Tibial nerve (tissue), 4 donors: ENCODE measurements at regions not wholly inside any gene's neighbourhood (a gene's known extent, or its start where the extent isn't known, plus 50 kb on each side); places are given as distances from the start of the nearest gene placed in this dataset.

Experiments used
- DNase-seq, 2 donors: peaks; one replicate each; pipeline ENCODE4 v3.0.0-alpha.2; 2019; ENCODE audit warnings: low spot score in 2 of 2
- H3K27ac ChIP-seq, 4 donors: fragments of 200-600 bp; sonication (generic) in 3 of 4; one replicate each; pipeline ENCODE4 v1.5.1; 2017 to 2019; ENCODE audit warnings: mild to moderate bottlenecking in 1 of 4
- H3K27me3 ChIP-seq, 2 donors: fragments of 200-600 bp; sonication (generic) in 1 of 2; one replicate each; pipeline versions ENCODE4 v1.5.1 to v1.6.0; 2017 to 2019
- H3K36me3 ChIP-seq, 3 donors: fragments of 200-600 bp; sonication (generic); one replicate each; pipeline ENCODE4 v1.5.1; 2018 to 2019
- H3K4me1 ChIP-seq, 4 donors: fragments of 200-600 bp; sonication (generic) in 3 of 4; one replicate each; pipeline ENCODE4 v1.5.1; 2017 to 2019
- H3K4me3 ChIP-seq, 4 donors: fragments of 200-600 bp; sonication (generic) in 3 of 4; one replicate each; pipeline ENCODE4 v1.5.1; 2017 to 2019; ENCODE audit warnings: mild to moderate bottlenecking in 1 of 4, moderate library complexity in 1 of 4
- H3K9me3 ChIP-seq, 4 donors: fragments of 200-600 bp; sonication (generic) in 3 of 4; one replicate each; pipeline ENCODE4 v1.5.1; 2017 to 2019
- EP300 ChIP-seq, 2 donors: sonication (generic); formaldehyde crosslinking; IDR thresholded peaks; one replicate each; pipeline ENCODE4 v1.6.1; 2017; ENCODE audit warnings: antibody characterized with exemption in 2 of 2, mild to moderate bottlenecking in 1 of 2
- POLR2A ChIP-seq, 2 donors: fragments of 450-650 bp; IDR thresholded peaks; one replicate each; pipeline ENCODE4 v1.6.1; 2017; ENCODE audit warnings: antibody characterized with exemption in 2 of 2, mild to moderate bottlenecking in 2 of 2, moderate library complexity in 2 of 2
- WGBS, 2 donors: methylation state at CpG; one replicate each; pipeline ENCODE4 v1.1.5; 2018; 5-methylcytosine and 5-hydroxymethylcytosine counted together
- TF ChIP-seq, protein P1 (sequence below), 5 experiments: fragments of 200-600 bp in 3 of 5; fragments of 450-650 bp in 2 of 5; sonication (generic) in 3 of 5; IDR thresholded peaks; one replicate each; pipeline ENCODE4 v1.5.1; 2016 to 2019; ENCODE audit warnings: antibody characterized with exemption in 5 of 5, mild to moderate bottlenecking in 3 of 5, moderate library complexity in 2 of 5

DNA sequence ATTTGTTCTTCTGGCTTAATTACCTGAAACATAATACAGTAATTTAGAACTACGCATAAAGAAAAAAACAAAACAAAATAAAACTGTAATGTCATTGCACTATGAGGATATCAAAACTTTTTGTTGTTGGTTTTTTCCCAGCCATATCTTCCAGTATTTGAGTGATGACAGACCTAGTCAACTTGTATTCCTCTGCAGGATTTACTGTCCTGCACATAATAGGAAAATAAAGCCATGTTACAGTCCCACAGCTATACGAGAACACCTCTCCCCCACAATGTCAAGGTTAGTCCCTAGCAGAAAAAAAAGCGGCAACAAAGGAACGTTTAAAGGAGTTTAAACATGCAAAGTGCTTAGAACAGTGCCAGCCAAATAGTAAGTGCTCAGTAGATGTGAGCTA lies 55.3 kb upstream of the PRDX6 start:
- TF ChIP-seq, protein P1, sequence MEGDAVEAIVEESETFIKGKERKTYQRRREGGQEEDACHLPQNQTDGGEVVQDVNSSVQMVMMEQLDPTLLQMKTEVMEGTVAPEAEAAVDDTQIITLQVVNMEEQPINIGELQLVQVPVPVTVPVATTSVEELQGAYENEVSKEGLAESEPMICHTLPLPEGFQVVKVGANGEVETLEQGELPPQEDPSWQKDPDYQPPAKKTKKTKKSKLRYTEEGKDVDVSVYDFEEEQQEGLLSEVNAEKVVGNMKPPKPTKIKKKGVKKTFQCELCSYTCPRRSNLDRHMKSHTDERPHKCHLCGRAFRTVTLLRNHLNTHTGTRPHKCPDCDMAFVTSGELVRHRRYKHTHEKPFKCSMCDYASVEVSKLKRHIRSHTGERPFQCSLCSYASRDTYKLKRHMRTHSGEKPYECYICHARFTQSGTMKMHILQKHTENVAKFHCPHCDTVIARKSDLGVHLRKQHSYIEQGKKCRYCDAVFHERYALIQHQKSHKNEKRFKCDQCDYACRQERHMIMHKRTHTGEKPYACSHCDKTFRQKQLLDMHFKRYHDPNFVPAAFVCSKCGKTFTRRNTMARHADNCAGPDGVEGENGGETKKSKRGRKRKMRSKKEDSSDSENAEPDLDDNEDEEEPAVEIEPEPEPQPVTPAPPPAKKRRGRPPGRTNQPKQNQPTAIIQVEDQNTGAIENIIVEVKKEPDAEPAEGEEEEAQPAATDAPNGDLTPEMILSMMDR (IDR thresholded peaks at IDR 0.05): no peak
- TF ChIP-seq EP300 (IDR thresholded peaks at IDR 0.05) (no peak), POLR2A (IDR thresholded peaks at IDR 0.05) (no peak)
- DNase-seq: no peak
- Histone ChIP-seq H3K27ac (no peak overlapping the region), H3K9me3 (no peaks in the 10 kb centered on the region), H3K36me3 (peaks cover 0 to 5% (median 4%) of the 10 kb centered on the region in 3 donors), H3K4me3 (no peak overlapping the region), H3K4me1 (peaks cover 0 to 10% (median 0%) of the 10 kb centered on the region in 4 donors), H3K27me3 (no peaks in the 10 kb centered on the region)
- WGBS, 2 donors: 83 to 88% methylated on average over 4 of the region's 4 CpGs

DNA sequence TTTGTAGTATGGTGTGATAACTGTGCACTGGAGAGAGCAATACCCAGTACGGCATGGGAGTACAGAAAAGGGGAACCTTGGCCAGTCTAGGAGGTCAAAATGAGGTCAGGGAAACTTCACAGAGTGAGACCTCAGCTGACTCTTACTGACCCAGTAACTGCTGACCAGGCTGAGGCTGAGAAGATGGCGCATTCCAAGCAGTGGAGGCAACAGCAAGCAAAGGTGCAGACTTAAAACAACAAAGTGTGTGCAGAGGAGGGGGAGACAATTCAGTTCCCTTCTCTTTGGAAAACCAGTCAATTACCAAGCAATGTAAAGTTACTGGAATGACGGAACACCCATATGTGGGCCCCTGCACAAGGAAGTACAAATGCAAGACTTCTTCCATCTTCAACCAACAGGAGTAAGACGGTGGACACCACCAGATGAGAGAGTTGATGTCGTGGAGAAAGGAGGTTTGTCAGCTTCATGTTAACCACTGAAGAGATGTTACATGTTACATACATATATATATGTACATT lies 54.6 kb upstream of the PRDX6 start:
- WGBS, 2 donors: 63 to 64% methylated on average over 5 of the region's 5 CpGs
- Histone ChIP-seq H3K9me3 (no peaks in the 10 kb centered on the region), H3K4me1 (peaks cover 0 to 10% (median 0%) of the 10 kb centered on the region in 4 donors), H3K36me3 (peaks cover 0 to 5% (median 4%) of the 10 kb centered on the region in 3 donors), H3K4me3 (no peak overlapping the region), H3K27ac (no peak overlapping the region), H3K27me3 (no peaks in the 10 kb centered on the region)
- DNase-seq: peak in 1 of 2 donors; percentile 18
- TF ChIP-seq EP300 (IDR thresholded peaks at IDR 0.05): no peak
- TF ChIP-seq, protein P1 (IDR thresholded peaks at IDR 0.05): no peak
- TF ChIP-seq POLR2A (IDR thresholded peaks at IDR 0.05): no peak

DNA sequence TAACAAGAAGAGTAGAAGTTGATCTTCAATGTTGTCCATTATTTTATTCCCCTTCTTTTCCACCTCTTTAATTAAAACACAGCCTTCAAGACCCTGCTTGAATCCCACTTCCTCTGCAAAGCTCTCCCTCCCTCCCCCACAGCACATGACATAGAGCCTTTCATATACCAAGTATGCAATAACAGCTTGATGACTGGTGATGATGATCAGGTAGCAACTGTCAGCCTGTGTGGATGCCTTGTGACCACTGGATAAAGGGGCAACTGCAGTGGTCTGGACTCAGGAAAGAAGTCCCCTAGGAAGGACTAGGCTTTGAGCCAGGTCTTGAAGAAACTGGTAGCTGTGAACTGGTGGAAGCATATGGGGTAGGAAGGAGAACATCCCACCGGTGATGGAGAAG lies 53.8 kb upstream of the PRDX6 start:
- Histone ChIP-seq H3K4me3 (no peak overlapping the region), H3K36me3 (peaks cover 0 to under 1% (median 0%) of the 10 kb centered on the region in 3 donors), H3K9me3 (no peaks in the 10 kb centered on the region), H3K4me1 (peaks cover 0 to 10% (median 0%) of the 10 kb centered on the region in 4 donors), H3K27ac (no peak overlapping the region), H3K27me3 (no peaks in the 10 kb centered on the region)
- TF ChIP-seq, protein P1 (IDR thresholded peaks at IDR 0.05): no peak
- TF ChIP-seq POLR2A (IDR thresholded peaks at IDR 0.05): no peak
- no peak for TF ChIP-seq EP300 (IDR thresholded peaks at IDR 0.05)
- DNase-seq: no peak
- WGBS, 2 donors: 81 to 82% methylated on average over 1 of the region's 1 CpG

DNA sequence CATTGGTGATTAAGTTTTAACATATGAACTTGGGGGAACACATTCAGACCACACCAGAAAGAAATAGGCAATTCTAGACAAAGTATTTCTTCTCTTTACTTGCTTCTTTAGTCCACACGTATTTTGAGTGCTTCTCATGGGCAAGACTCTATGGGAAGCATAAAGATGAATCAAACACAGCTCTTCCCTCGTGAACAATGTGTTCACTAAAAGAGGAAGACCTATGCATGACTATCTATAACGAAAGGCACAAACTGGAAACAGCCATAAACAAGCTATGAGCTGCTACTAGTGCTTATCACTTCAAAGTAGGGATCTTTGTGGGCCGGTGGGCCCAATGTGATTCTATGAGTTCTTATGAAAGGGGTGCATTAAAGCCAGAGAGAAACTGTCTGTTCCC lies 53.0 kb upstream of the PRDX6 start:
- TF ChIP-seq EP300 (IDR thresholded peaks at IDR 0.05) (no peak), POLR2A (IDR thresholded peaks at IDR 0.05) (no peak)
- TF ChIP-seq, protein P1 (IDR thresholded peaks at IDR 0.05): no peak
- WGBS, 2 donors: 79 to 88% methylated on average over 4 of the region's 4 CpGs
- H3K4me3 ChIP-seq: no peak overlapping the region
- no peaks in the 10 kb centered on the region for H3K27me3 ChIP-seq
- peaks cover 0 to 15% (median 1%) of the 10 kb centered on the region in 4 donors for H3K4me1 ChIP-seq
- H3K36me3 ChIP-seq: no peaks in the 10 kb centered on the region
- H3K27ac ChIP-seq: no peak overlapping the region
- no peak for DNase-seq
- no peaks in the 10 kb centered on the region for H3K9me3 ChIP-seq

DNA sequence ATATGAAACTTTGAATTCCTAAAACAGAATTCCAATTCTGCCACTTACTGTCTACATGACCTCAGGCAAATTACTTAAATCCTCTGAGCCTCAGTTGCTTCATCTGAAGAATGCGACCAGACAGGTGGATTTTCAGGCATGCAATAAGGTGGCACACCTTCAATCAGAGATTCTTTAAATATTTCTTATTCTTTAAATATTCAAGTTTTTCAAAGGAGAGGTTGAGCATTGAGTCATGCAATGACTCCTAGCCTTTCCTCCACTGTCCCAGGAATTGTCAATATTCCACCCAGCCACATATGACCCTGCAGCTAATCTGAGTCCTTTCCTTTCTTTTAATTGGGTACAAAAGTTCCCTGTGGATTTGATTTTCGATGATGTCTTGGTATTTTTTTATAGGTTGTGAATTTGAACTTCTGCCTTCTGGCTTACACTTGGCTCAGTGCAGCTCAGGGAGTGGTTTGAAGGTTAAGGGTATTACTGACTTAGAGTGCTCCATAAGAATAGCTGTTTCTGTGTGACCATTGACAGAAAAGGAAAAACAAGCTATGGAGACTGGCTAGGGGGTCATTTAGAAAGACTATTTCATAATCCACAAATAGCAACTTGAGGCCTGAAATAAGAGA lies 52.2 kb upstream of the PRDX6 start:
- TF ChIP-seq, protein P1 (IDR thresholded peaks at IDR 0.05): no peak
- no peak for TF ChIP-seq POLR2A (IDR thresholded peaks at IDR 0.05)
- no peak for TF ChIP-seq EP300 (IDR thresholded peaks at IDR 0.05)
- no peaks in the 10 kb centered on the region for H3K9me3 ChIP-seq
- 71 to 75% methylated on average over 2 of the region's 2 CpGs for WGBS, 2 donors
- no peak overlapping the region for H3K4me3 ChIP-seq
- no peaks in the 10 kb centered on the region for H3K27me3 ChIP-seq
- no peak overlapping the region for H3K27ac ChIP-seq
- H3K36me3 ChIP-seq: no peaks in the 10 kb centered on the region
- peaks cover 0 to 22% (median 5%) of the 10 kb centered on the region in 4 donors for H3K4me1 ChIP-seq
- no peak for DNase-seq
